GM18868 (cell line): ENCODE measurements at regions not wholly inside any gene's neighbourhood (a gene's known extent, or its start where the extent isn't known, plus 50 kb on each side); places are given as distances from the start of the nearest gene placed in this dataset.
A peak's percentile ranks its signal among the peaks of the same experiment; 100 is the strongest.

ENCODE experiments used
- ATAC-seq: cut with Tn5 transposase; IDR thresholded peaks from one replicate; pipeline ENCODE4 v1.9.1; 2021; ENCODE audit warnings: mild to moderate bottlenecking, moderate library complexity; ENCODE audit not compliant: unreplicated experiment

GRCh38 chr11:104830508-104830907 lies 67.8 kb downstream of the CASP12 start:
- no peak for ATAC-seq

- no peak for ATAC-seq
These were observed 68.2 kb downstream of the CASP12 start for GRCh38 chr11:104830080-104830479.

- no peak for ATAC-seq
These were observed 71.5 kb downstream of the CASP12 start for GRCh38 chr11:104826772-104827171.

- no peak for ATAC-seq
These were observed 74.6 kb downstream of the CASP12 start for GRCh38 chr11:104823657-104824056.

GRCh38 chr11:104820431-104820830 lies 77.8 kb downstream of the CASP12 start:
- no peak for ATAC-seq

GRCh38 chr11:104819603-104820002 lies 78.7 kb downstream of the CASP12 start:
- ATAC-seq: no peak

GRCh38 chr11:104819107-104819506 lies 79.2 kb downstream of the CASP12 start:
- no peak for ATAC-seq

- ATAC-seq: no peak
These were observed 80.3 kb downstream of the CASP12 start for GRCh38 chr11:104817973-104818372.

GRCh38 chr11:104813532-104813931 lies 84.7 kb downstream of the CASP12 start:
- no peak for ATAC-seq

GRCh38 chr11:104812103-104812788 lies 86.0 kb downstream of the CASP12 start:
- ATAC-seq: no peak

- ATAC-seq: no peak
These were observed 94.5 kb downstream of the CASP12 start for GRCh38 chr11:104803776-104804175.

GRCh38 chr11:104799251-104799650 lies 99.0 kb downstream of the CASP12 start:
- peak; percentile 66 for ATAC-seq

- ATAC-seq: peak; percentile 71
These were observed 99.5 kb downstream of the CASP12 start for GRCh38 chr11:104798789-104799188.

GRCh38 chr11:104796301-104796700 lies 102.0 kb downstream of the CASP12 start:
- no peak for ATAC-seq

GRCh38 chr11:104795501-104796213 lies 102.6 kb downstream of the CASP12 start:
- no peak for ATAC-seq

- ATAC-seq: no peak
These were observed 105.4 kb downstream of the CASP12 start for GRCh38 chr11:104792861-104793260.

GRCh38 chr11:104791896-104792295 lies 106.4 kb downstream of the CASP12 start:
- ATAC-seq: no peak

GRCh38 chr11:104784684-104785460 lies 113.4 kb downstream of the CASP12 start:
- no peak for ATAC-seq

GRCh38 chr11:104783241-104783640 lies 115.0 kb downstream of the CASP12 start:
- ATAC-seq: no peak

- ATAC-seq: no peak
These were observed 115.9 kb downstream of the CASP12 start for GRCh38 chr11:104782377-104782754.

GRCh38 chr11:104781719-104782376 lies 116.4 kb downstream of the CASP12 start:
- no peak for ATAC-seq
